GM23248 (cell line): ENCODE measurements at regions not wholly inside any gene's neighbourhood (a gene's known extent, or its start where the extent isn't known, plus 50 kb on each side); places are given as distances from the start of the nearest gene placed in this dataset.
"Not testable (repeated sequence)": the region's sequence is repeated elsewhere in the genome, so short reads cannot be mapped to it uniquely, and the experiment has no call there.

Experiments
- DNase-seq: peaks from one replicate; pipeline ENCODE4 v3.0.0-alpha.2; 2015
- H2AFZ ChIP-seq: fragments of 200-600 bp; sonication (generic); 2 replicates; pipeline ENCODE4 v1.6.1; 2016; ENCODE audit warnings: antibody characterized with exemption
- H3F3A ChIP-seq: fragments of 200-600 bp; sonication (generic); 2 replicates; pipeline ENCODE4 v1.6.1; 2016; ENCODE audit warnings: mild to moderate bottlenecking, antibody characterized with exemption, mixed run types; ENCODE audit not compliant: insufficient read depth
- H3K27ac ChIP-seq: fragments of 200-600 bp; sonication (generic); 2 replicates; pipeline ENCODE4 v1.5.1; 2016; ENCODE audit warnings: mild to moderate bottlenecking
- H3K27me3 ChIP-seq: fragments of 200-600 bp; sonication (generic); replicated peaks from 2 replicates; pipeline ENCODE4 v1.6.1; 2016; ENCODE audit warnings: mild to moderate bottlenecking; ENCODE audit not compliant: insufficient read depth
- H3K36me3 ChIP-seq: fragments of 200-600 bp; sonication (generic); 2 replicates; pipeline ENCODE4 v1.6.1; 2016; ENCODE audit warnings: low read depth, mild to moderate bottlenecking
- H3K4me1 ChIP-seq: fragments of 200-600 bp; sonication (generic); 2 replicates; pipeline ENCODE4 v1.6.1; 2016; ENCODE audit warnings: mild to moderate bottlenecking; ENCODE audit not compliant: insufficient read depth
- H3K4me2 ChIP-seq: fragments of 200-600 bp; sonication (generic); one replicate; pipeline ENCODE4 v1.6.1; 2016; ENCODE audit warnings: mild to moderate bottlenecking; ENCODE audit not compliant: unreplicated experiment
- H3K4me3 ChIP-seq: fragments of 200-600 bp; sonication (generic); 2 replicates; pipeline ENCODE4 v1.5.1; 2016; ENCODE audit warnings: mild to moderate bottlenecking
- H3K79me2 ChIP-seq: fragments of 200-600 bp; sonication (generic); 2 replicates; pipeline ENCODE4 v1.6.1; 2016; ENCODE audit warnings: mild to moderate bottlenecking; ENCODE audit not compliant: insufficient read depth
- H3K9ac ChIP-seq: fragments of 200-600 bp; sonication (generic); 2 replicates; pipeline ENCODE4 v1.6.1; 2016; ENCODE audit warnings: mild to moderate bottlenecking
- H3K9me2 ChIP-seq: fragments of 200-600 bp; sonication (generic); 2 replicates; pipeline ENCODE4 v1.6.1; 2016; ENCODE audit warnings: mixed run types, mild to moderate bottlenecking, moderate library complexity; ENCODE audit not compliant: insufficient read depth
- H3K9me3 ChIP-seq: fragments of 200-600 bp; sonication (generic); one replicate; pipeline ENCODE4 v1.6.1; 2017; ENCODE audit warnings: low read depth
- H4K20me1 ChIP-seq: fragments of 200-600 bp; sonication (generic); 2 replicates; pipeline ENCODE4 v1.6.0; 2016; ENCODE audit not compliant: insufficient read depth
- EZH2 ChIP-seq: fragments of 200-600 bp; sonication (generic); IDR thresholded peaks from 2 replicates; pipeline ENCODE4 v1.6.1; 2018; ENCODE audit warnings: antibody characterized with exemption, mild to moderate bottlenecking; ENCODE audit not compliant: insufficient read depth, poor library complexity, severe bottlenecking
- EZH2phosphoT487 ChIP-seq: fragments of 200-600 bp; sonication (generic); IDR thresholded peaks from 2 replicates; pipeline ENCODE4 v1.6.1; 2018; ENCODE audit warnings: antibody characterized with exemption, moderate library complexity, mild to moderate bottlenecking, low read depth; ENCODE audit not compliant: insufficient read depth
- WGBS, 2 experiments: methylation state at CpG; one replicate each; pipeline ENCODE4 v1.1.6; 2015 to 2017; ENCODE audit warnings: low lambda C conversion rate in 2 of 2, low coverage in 1 of 2; ENCODE audit errors: missing lambda C conversion rate in 2 of 2; 5-methylcytosine and 5-hydroxymethylcytosine counted together
- in situ Hi-C: fragments of 300-500 bp; cut with MboI; formaldehyde crosslinking; loops from 2 replicates; pipeline ENCODE4 v1.15.0; 2020

DNA sequence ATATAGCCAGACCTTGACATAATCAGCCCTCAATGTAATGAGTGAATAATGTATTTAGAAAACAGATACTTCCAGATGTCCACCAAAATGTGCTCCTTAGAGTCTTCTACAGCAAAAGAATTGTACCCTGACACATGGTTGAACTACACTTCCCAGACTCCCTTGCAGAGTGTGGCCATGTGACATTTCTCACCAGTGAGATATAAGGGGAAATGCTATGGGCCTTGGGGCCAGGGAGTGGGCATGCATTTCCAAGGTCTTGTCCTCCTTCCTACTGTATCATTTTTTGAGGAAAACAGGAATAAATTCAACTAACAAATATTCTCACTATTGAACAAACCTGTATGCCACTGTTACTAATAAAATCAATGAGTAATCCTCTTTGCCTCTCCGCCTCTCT is 211.4 kb upstream of the SMLR1 start:
- Histone ChIP-seq H3K27me3 (no peaks in the 10 kb centered on the region), H3K9ac (no peak overlapping the region), H3K4me2 (no peak overlapping the region), H3K79me2 (no peaks in the 10 kb centered on the region), H3K9me2 (no peaks in the 10 kb centered on the region), H3K27ac (no peak overlapping the region), H3K9me3 (no peaks in the 10 kb centered on the region), H3F3A (no peaks in the 10 kb centered on the region), H2AFZ (no peak overlapping the region), H4K20me1 (no peaks in the 10 kb centered on the region), H3K4me1 (peaks cover 8% of the 10 kb centered on the region), H3K4me3 (no peak overlapping the region), H3K36me3 (no peaks in the 10 kb centered on the region)
- in situ Hi-C loops, result no loop called here
- WGBS, 2 experiments, result 92 to 96% methylated on average over 1 of the region's 1 CpG
- TF ChIP-seq EZH2phosphoT487 (no peak), EZH2 (no peak)
- no peak for DNase-seq

DNA sequence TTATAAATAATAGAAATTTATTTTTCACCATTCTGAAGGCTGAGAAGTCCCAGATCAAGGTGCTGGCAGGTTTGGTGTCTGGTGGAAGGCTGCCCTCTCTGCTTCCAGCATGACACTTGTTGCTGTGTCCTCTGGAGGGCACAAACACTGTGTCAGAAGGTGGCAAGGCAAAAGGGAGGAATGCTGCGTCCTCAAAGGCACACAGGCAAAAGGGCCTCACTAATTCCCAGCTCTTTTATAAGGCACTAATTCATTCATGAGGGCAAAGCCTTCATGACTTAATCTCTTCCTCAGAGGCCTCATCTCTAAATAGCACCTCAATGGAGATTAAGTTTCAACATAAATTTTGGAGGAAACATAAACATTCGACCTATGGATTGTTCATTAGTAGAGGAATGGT is 209.5 kb upstream of the SMLR1 start:
- no peak overlapping the region for H3K4me2 ChIP-seq
- no peaks in the 10 kb centered on the region for H3K9me3 ChIP-seq
- H3K27me3 ChIP-seq, result no peaks in the 10 kb centered on the region
- 86 to 95% methylated on average over 2 of the region's 2 CpGs for WGBS, 2 experiments
- DNase-seq, result no peak
- no peaks in the 10 kb centered on the region for H4K20me1 ChIP-seq
- no peaks in the 10 kb centered on the region for H3K9me2 ChIP-seq
- peaks cover 16% of the 10 kb centered on the region for H3K4me1 ChIP-seq
- in situ Hi-C loops, result no loop called here
- no peak overlapping the region for H3K4me3 ChIP-seq
- TF ChIP-seq EZH2phosphoT487 (no peak), EZH2 (no peak)
- H3K36me3 ChIP-seq, result no peaks in the 10 kb centered on the region
- no peak overlapping the region for H2AFZ ChIP-seq
- no peaks in the 10 kb centered on the region for H3K79me2 ChIP-seq
- H3F3A ChIP-seq, result no peaks in the 10 kb centered on the region
- no peak overlapping the region for H3K27ac ChIP-seq
- H3K9ac ChIP-seq, result no peak overlapping the region

DNA sequence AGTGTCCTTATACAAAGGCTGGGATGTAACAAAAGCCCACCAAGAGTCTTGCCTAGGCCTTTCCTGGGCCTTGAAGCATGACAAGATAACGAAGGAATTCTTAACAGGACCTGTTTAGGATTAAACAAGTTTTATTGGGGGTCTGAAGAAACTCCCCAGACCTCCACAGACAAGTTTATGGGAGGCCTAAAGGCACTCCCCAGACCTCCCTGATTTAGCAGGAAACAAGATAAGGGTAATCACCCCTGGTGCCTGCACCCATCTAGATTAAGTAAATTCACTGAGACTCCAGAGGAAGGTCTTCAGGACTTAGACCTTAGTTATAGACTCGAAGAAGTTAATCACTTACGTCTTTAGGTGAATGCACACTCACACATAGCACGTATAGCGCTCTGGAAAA is 208.4 kb upstream of the SMLR1 start:
- H3K9ac ChIP-seq, DNase-seq, H4K20me1 ChIP-seq, H3K9me3 ChIP-seq, H3K27me3 ChIP-seq, H3F3A ChIP-seq, H3K27ac ChIP-seq, H2AFZ ChIP-seq, H3K4me2 ChIP-seq, H3K4me3 ChIP-seq, H3K79me2 ChIP-seq, H3K9me2 ChIP-seq, in situ Hi-C loops, H3K36me3 ChIP-seq: not testable (repeated sequence)
- WGBS, 2 experiments, result 86% methylated on average over 5 of the region's 5 CpGs
- peaks cover 16% of the 10 kb centered on the region for H3K4me1 ChIP-seq

GRCh38 chr6:130620338-130620781 is 206.8 kb upstream of the SMLR1 start:
- H3K4me1 ChIP-seq, result peaks cover 17% of the 10 kb centered on the region
- no peaks in the 10 kb centered on the region for H3K79me2 ChIP-seq
- H3K4me2 ChIP-seq, result no peak overlapping the region
- TF ChIP-seq EZH2phosphoT487 (no peak), EZH2 (no peak)
- no peak overlapping the region for H2AFZ ChIP-seq
- no peaks in the 10 kb centered on the region for H3K36me3 ChIP-seq
- peak; percentile 52 for DNase-seq
- H3K4me3 ChIP-seq, result no peak overlapping the region
- WGBS, 2 experiments, result 52 to 58% methylated on average over 2 of the region's 2 CpGs
- H3F3A ChIP-seq, result peaks cover 2% of the 10 kb centered on the region; the same call in 1 of the 2 replicates
- no peaks in the 10 kb centered on the region for H3K27me3 ChIP-seq
- H3K9me3 ChIP-seq, result no peaks in the 10 kb centered on the region
- H3K9me2 ChIP-seq, result no peaks in the 10 kb centered on the region
- H4K20me1 ChIP-seq, result no peaks in the 10 kb centered on the region
- no peak overlapping the region for H3K9ac ChIP-seq
- H3K27ac ChIP-seq, result no peak overlapping the region
- in situ Hi-C loops, result no loop called here

- H3K27me3 ChIP-seq, result no peaks in the 10 kb centered on the region
- H4K20me1 ChIP-seq, result no peaks in the 10 kb centered on the region
- H3K27ac ChIP-seq, result no peak overlapping the region
- no peaks in the 10 kb centered on the region for H3K36me3 ChIP-seq
- DNase-seq, result peak; percentile 36
- no peak overlapping the region for H3K4me3 ChIP-seq
- no peak overlapping the region for H2AFZ ChIP-seq
- H3K9ac ChIP-seq, result no peak overlapping the region
- H3K9me2 ChIP-seq, result no peaks in the 10 kb centered on the region
- H3K4me1 ChIP-seq, result peaks cover 31% of the 10 kb centered on the region
- no peaks in the 10 kb centered on the region for H3K79me2 ChIP-seq
- no peaks in the 10 kb centered on the region for H3K9me3 ChIP-seq
- in situ Hi-C loops, result no loop called here
- H3F3A ChIP-seq, result peaks cover 18% of the 10 kb centered on the region
- no peak overlapping the region for H3K4me2 ChIP-seq
- TF ChIP-seq EZH2, result no peak
- no peak for TF ChIP-seq EZH2phosphoT487
Observed at GRCh38 chr6:130622142-130622541, 205.1 kb upstream of the SMLR1 start.
